Esophagus muscularis mucosa (tissue), 4 donors: ENCODE measurements at regions not wholly inside any gene's neighbourhood (a gene's known extent, or its start where the extent isn't known, plus 50 kb on each side); places are given as distances from the start of the nearest gene placed in this dataset.

Experiments used
- DNase-seq: peaks from one replicate; pipeline ENCODE4 v3.0.0-alpha.2; 2017; ENCODE audit errors: extremely low spot score
- H3K27ac ChIP-seq, 4 donors: fragments of 200-600 bp; sonication (generic); replicated peaks in 1 of 4; 1 replicate in 3 of 4; 2 replicates in 1 of 4; pipeline ENCODE4 v1.5.1; 2016 to 2019; ENCODE audit warnings: mild to moderate bottlenecking in 1 of 4
- H3K27me3 ChIP-seq, 4 donors: fragments of 200-600 bp; sonication (generic); one replicate each; pipeline versions ENCODE4 v1.5.1 to v1.6.0; 2016 to 2019
- H3K36me3 ChIP-seq, 4 donors: fragments of 200-600 bp; sonication (generic); one replicate each; pipeline ENCODE4 v1.5.1; 2016 to 2019
- H3K4me1 ChIP-seq, 4 donors: fragments of 200-600 bp; sonication (generic); one replicate each; pipeline ENCODE4 v1.5.1; 2016 to 2019
- H3K4me3 ChIP-seq, 4 donors: fragments of 200-600 bp; sonication (generic); 1 replicate in 2 of 4; 2 replicates in 2 of 4; pipeline ENCODE4 v1.5.1; 2016 to 2019; ENCODE audit warnings: mild to moderate bottlenecking in 4 of 4, moderate library complexity in 1 of 4
- H3K9me3 ChIP-seq, 4 donors: fragments of 200-600 bp; sonication (generic); 1 replicate in 3 of 4; 2 replicates in 1 of 4; pipeline ENCODE4 v1.5.1; 2016 to 2019
- CTCF ChIP-seq, 3 experiments: fragments of 200-600 bp in 2 of 3; fragments of 450-650 bp in 1 of 3; sonication (generic) in 2 of 3; IDR thresholded peaks; one replicate each; pipeline ENCODE4 v1.5.1; 2017 to 2019; ENCODE audit warnings: antibody characterized with exemption in 3 of 3, mild to moderate bottlenecking in 2 of 3, moderate library complexity in 1 of 3
- EP300 ChIP-seq: sonication (generic); formaldehyde crosslinking; IDR thresholded peaks from one replicate; pipeline ENCODE4 v1.6.1; 2017; ENCODE audit warnings: antibody characterized with exemption
- POLR2A ChIP-seq: fragments of 450-650 bp; IDR thresholded peaks from one replicate; pipeline ENCODE4 v1.6.1; 2017; ENCODE audit warnings: antibody characterized with exemption, moderate library complexity, mild to moderate bottlenecking, low read depth
- POLR2AphosphoS5 ChIP-seq, 2 donors: sonication (generic); formaldehyde crosslinking; IDR thresholded peaks; one replicate each; pipeline ENCODE4 v1.6.1; 2017; ENCODE audit warnings: antibody characterized with exemption in 2 of 2
- WGBS: methylation state at CpG from one replicate; pipeline ENCODE4 v1.1.5; 2018; 5-methylcytosine and 5-hydroxymethylcytosine counted together
- intact Hi-C: fragments of 100-400 bp; cut with DNase I; formaldehyde crosslinking; loops from one replicate; pipeline ENCODE4 v1.15.1; 2023

GRCh38 chr12:131551675-131552491, 159.0 kb upstream of the SFSWAP start:
- Histone ChIP-seq H3K4me1 (no peaks in the 10 kb centered on the region), H3K27me3 (peaks cover 0 to 49% (median 0%) of the 10 kb centered on the region in 4 donors), H3K9me3 (no peaks in the 10 kb centered on the region), H3K36me3 (no peaks in the 10 kb centered on the region), H3K4me3 (no peak overlapping the region), H3K27ac (no peak overlapping the region)
- no peak for TF ChIP-seq CTCF (IDR thresholded peaks at IDR 0.05)
- no peak for TF ChIP-seq POLR2AphosphoS5 (IDR thresholded peaks at IDR 0.05)
- TF ChIP-seq EP300: no peak
- TF ChIP-seq POLR2A: no peak
- 93% methylated on average over 15 of the region's 15 CpGs for WGBS
- intact Hi-C loops: no loop called here
- DNase-seq: no peak

GRCh38 chr12:131552492-131552863, 158.4 kb upstream of the SFSWAP start:
- no peaks in the 10 kb centered on the region for H3K36me3 ChIP-seq
- no peak for TF ChIP-seq POLR2A
- TF ChIP-seq CTCF (IDR thresholded peaks at IDR 0.05): no peak
- TF ChIP-seq EP300: no peak
- TF ChIP-seq POLR2AphosphoS5 (IDR thresholded peaks at IDR 0.05): no peak
- DNase-seq: no peak
- WGBS: 70% methylated on average over 2 of the region's 2 CpGs
- H3K4me1 ChIP-seq: no peaks in the 10 kb centered on the region
- no peak overlapping the region for H3K4me3 ChIP-seq
- H3K9me3 ChIP-seq: no peaks in the 10 kb centered on the region
- H3K27me3 ChIP-seq: peaks cover 0 to 49% (median 0%) of the 10 kb centered on the region in 4 donors
- H3K27ac ChIP-seq: no peak overlapping the region
- intact Hi-C loops: no loop called here

- H3K27ac ChIP-seq: no peak overlapping the region
- peaks cover 0 to 49% (median 0%) of the 10 kb centered on the region in 4 donors for H3K27me3 ChIP-seq
- no peaks in the 10 kb centered on the region for H3K4me1 ChIP-seq
- intact Hi-C loops: no loop called here
- 90% methylated on average over 6 of the region's 6 CpGs for WGBS
- TF ChIP-seq CTCF (IDR thresholded peaks at IDR 0.05) (no peak), EP300 (no peak), POLR2A (no peak), POLR2AphosphoS5 (IDR thresholded peaks at IDR 0.05) (no peak)
- no peaks in the 10 kb centered on the region for H3K36me3 ChIP-seq
- H3K9me3 ChIP-seq: no peaks in the 10 kb centered on the region
- DNase-seq: no peak
- H3K4me3 ChIP-seq: no peak overlapping the region
Measured at GRCh38 chr12:131553096-131553777, 157.7 kb upstream of the SFSWAP start.

- H3K36me3 ChIP-seq: no peaks in the 10 kb centered on the region
- DNase-seq: no peak
- no peak overlapping the region for H3K4me3 ChIP-seq
- H3K9me3 ChIP-seq: no peaks in the 10 kb centered on the region
- no peak overlapping the region for H3K27ac ChIP-seq
- peaks cover 0 to 52% (median 0%) of the 10 kb centered on the region in 4 donors for H3K27me3 ChIP-seq
- intact Hi-C loops: no loop called here
- WGBS: 78% methylated on average over 18 of the region's 18 CpGs
- no peak for TF ChIP-seq EP300
- no peak for TF ChIP-seq CTCF (IDR thresholded peaks at IDR 0.05)
- no peak for TF ChIP-seq POLR2AphosphoS5 (IDR thresholded peaks at IDR 0.05)
- no peak for TF ChIP-seq POLR2A
- no peaks in the 10 kb centered on the region for H3K4me1 ChIP-seq
Measured at GRCh38 chr12:131555197-131555846, 155.6 kb upstream of the SFSWAP start.
